DOHH2 (cell line): ENCODE measurements at regions not wholly inside any gene's neighbourhood (a gene's known extent, or its start where the extent isn't known, plus 50 kb on each side); places are given as distances from the start of the nearest gene placed in this dataset.
"Not testable (repeated sequence)": the region's sequence is repeated elsewhere in the genome, so short reads cannot be mapped to it uniquely, and the experiment has no call there.

Source experiments
- CTCF ChIP-seq: fragments of 200-600 bp; sonication (generic); IDR thresholded peaks from one replicate; pipeline ENCODE4 v1.5.1; 2014; ENCODE audit warnings: antibody characterized with exemption, mild to moderate bottlenecking, low read depth, low read length; ENCODE audit not compliant: poor library complexity, severe bottlenecking
- EZH2phosphoT487 ChIP-seq: fragments of 200-600 bp; sonication (generic); IDR thresholded peaks from 2 replicates; pipeline ENCODE4 v1.6.1; 2017; ENCODE audit warnings: borderline replicate concordance, mild to moderate bottlenecking, antibody characterized with exemption, low read length, moderate library complexity, mixed read lengths

- TF ChIP-seq CTCF, EZH2phosphoT487: not testable (repeated sequence)
Observed at GRCh38 chr1:120308940-120309578, 105.8 kb upstream of the NBPF8 start.
